Right lobe of liver (tissue), 6 donors: ENCODE measurements at regions not wholly inside any gene's neighbourhood (a gene's known extent, or its start where the extent isn't known, plus 50 kb on each side); places are given as distances from the start of the nearest gene placed in this dataset.

Source experiments
- ATAC-seq, 4 donors: fragments of 200-7000 bp; cut with Tn5 transposase; one replicate each; pipeline ENCODE4 v1.9.1; 2020; ENCODE audit warnings: mild to moderate bottlenecking in 4 of 4, moderate library complexity in 4 of 4
- DNase-seq, 3 donors: peaks; one replicate each; pipeline ENCODE4 v3.0.0-alpha.2; 2020
- H3K27ac ChIP-seq, 3 donors: fragments of 200-600 bp; one replicate each; pipeline ENCODE4 v1.8.0; 2022
- H3K27me3 ChIP-seq, 2 donors: fragments of 200-600 bp; one replicate each; pipeline ENCODE4 v1.8.0; 2022
- H3K36me3 ChIP-seq, 4 donors: fragments of 200-600 bp; sonication (generic) in 1 of 4; one replicate each; pipeline versions ENCODE4 v1.5.1 to v1.8.0; 2017 to 2022; ENCODE audit warnings: control low read depth in 1 of 4
- H3K4me1 ChIP-seq, 4 donors: fragments of 200-600 bp; sonication (generic) in 1 of 4; one replicate each; pipeline versions ENCODE4 v1.5.1 to v1.8.0; 2017 to 2022; ENCODE audit warnings: control low read depth in 1 of 4
- H3K4me3 ChIP-seq, 3 donors: fragments of 200-600 bp; one replicate each; pipeline ENCODE4 v1.8.0; 2022
- H3K9me3 ChIP-seq, 4 donors: fragments of 200-600 bp; sonication (generic) in 1 of 4; one replicate each; pipeline versions ENCODE4 v1.5.1 to v1.8.0; 2017 to 2022; ENCODE audit warnings: control low read depth in 1 of 4
- POLR2A ChIP-seq: fragments of 450-650 bp; IDR thresholded peaks from one replicate; pipeline ENCODE4 v1.6.1; 2017; ENCODE audit warnings: antibody characterized with exemption, mild to moderate bottlenecking
- WGBS: methylation state at CpG from one replicate; pipeline ENCODE4 v1.1.6; 2018; ENCODE audit warnings: low coverage, low lambda C conversion rate; ENCODE audit not compliant: insufficient coverage; ENCODE audit errors: missing lambda C conversion rate; 5-methylcytosine and 5-hydroxymethylcytosine counted together
- intact Hi-C, 2 donors: fragments of 100-400 bp; cut with DNase I; formaldehyde crosslinking; loops; one replicate each; pipeline versions ENCODE4 v1.11.2 to v1.14.1; 2022
- TF ChIP-seq, protein P1 (sequence below), 4 donors: fragments of 200-600 bp in 3 of 4; fragments of 450-650 bp in 1 of 4; IDR thresholded peaks; one replicate each; pipeline versions ENCODE4 v1.5.1 to v1.8.0; 2016 to 2022; ENCODE audit warnings: antibody characterized with exemption in 4 of 4, mild to moderate bottlenecking in 2 of 4
- donor health status: DM: no; HTN: yes; CAD: no.
- donor health status: DM: no; HTN: no; CAD: no.
- donor health status: DM: no; HTN: no; CAD: no.
- donor health status: DM: no; HTN: yes; CAD: no.
- donor health status: DM: no; HTN: yes; CAD: no.

DNA sequence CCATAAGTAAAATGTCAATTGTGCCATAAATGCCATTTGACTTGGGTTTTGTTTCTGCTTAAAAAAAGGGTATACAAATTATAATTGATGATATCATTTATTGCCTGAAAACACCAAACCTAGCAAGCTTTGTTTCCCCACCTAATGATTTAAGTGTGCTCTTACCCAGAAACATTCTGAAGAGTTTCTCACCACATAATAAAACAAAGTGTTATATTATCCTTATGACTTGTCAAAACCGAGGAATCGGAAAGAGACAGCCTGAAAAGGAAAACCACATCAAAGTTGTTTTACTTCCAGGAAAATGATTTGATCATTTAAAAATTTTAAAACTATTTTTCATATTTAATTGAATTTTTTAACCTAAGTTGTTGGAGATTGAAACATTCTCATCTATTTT lies 170.5 kb upstream of the SLC39A10 start:
- 37% methylated on average over 2 of the region's 2 CpGs for whole genome bisulfite sequencing
- ATAC-seq (no peak), DNase-seq (no peak)
- Histone ChIP-seq H3K4me3 (no peak overlapping the region), H3K4me1 (no peaks in the 10 kb centered on the region), H3K27me3 (no peaks in the 10 kb centered on the region), H3K9me3 (no peaks in the 10 kb centered on the region), H3K36me3 (no peaks in the 10 kb centered on the region), H3K27ac (no peak overlapping the region)
- TF ChIP-seq, protein P1, sequence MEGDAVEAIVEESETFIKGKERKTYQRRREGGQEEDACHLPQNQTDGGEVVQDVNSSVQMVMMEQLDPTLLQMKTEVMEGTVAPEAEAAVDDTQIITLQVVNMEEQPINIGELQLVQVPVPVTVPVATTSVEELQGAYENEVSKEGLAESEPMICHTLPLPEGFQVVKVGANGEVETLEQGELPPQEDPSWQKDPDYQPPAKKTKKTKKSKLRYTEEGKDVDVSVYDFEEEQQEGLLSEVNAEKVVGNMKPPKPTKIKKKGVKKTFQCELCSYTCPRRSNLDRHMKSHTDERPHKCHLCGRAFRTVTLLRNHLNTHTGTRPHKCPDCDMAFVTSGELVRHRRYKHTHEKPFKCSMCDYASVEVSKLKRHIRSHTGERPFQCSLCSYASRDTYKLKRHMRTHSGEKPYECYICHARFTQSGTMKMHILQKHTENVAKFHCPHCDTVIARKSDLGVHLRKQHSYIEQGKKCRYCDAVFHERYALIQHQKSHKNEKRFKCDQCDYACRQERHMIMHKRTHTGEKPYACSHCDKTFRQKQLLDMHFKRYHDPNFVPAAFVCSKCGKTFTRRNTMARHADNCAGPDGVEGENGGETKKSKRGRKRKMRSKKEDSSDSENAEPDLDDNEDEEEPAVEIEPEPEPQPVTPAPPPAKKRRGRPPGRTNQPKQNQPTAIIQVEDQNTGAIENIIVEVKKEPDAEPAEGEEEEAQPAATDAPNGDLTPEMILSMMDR (IDR thresholded peaks at IDR 0.05) = no peak
- TF ChIP-seq POLR2A = no peak
- intact Hi-C loops = no loop called here

DNA sequence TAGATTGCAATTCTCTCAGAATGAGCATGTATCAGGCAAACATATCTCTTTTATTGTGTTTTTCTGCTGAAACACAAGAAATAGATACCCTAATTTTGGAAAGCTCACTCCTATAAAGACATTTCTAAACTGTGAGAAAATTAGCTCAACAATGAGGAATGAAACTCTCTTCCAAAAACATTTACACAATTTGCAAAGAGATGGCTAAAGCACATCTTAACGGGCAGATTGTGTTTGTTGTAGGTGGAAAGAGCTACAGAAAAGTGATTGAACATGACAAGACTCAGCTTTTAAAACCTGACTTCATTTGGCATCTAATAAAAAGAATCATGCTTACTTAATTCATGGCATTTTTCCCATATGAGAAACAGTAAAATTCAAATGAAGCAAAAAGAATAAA lies 175.0 kb upstream of the SLC39A10 start:
- Histone ChIP-seq H3K4me3 (no peak overlapping the region), H3K4me1 (no peaks in the 10 kb centered on the region), H3K27me3 (no peaks in the 10 kb centered on the region), H3K27ac (no peak overlapping the region), H3K36me3 (no peaks in the 10 kb centered on the region), H3K9me3 (no peaks in the 10 kb centered on the region)
- intact Hi-C loops = no loop called here
- no peak for DNase-seq
- no peak for TF ChIP-seq POLR2A
- TF ChIP-seq, protein P1 (IDR thresholded peaks at IDR 0.05) = no peak
- WGBS = 31% methylated on average over 1 of the region's 1 CpG
- no peak for ATAC-seq

DNA sequence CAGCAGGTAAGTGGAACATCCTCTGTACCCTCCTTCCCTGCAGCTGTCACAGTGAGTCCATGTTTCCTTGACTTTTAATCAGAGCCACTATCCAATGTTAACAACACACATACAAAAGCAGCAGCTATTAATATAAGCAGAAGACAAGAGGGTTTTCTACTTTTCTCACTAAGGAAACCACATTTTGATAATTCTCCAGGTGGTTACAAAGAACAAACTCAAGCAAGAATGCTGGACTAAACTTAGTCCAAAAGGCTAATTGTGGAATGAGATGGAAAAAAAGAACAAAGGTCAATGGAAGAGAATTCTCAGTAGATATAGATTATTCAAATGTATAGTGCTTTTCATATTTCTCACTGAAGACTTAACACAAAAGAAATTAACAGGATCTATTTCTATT lies 176.9 kb upstream of the SLC39A10 start:
- no peak overlapping the region for H3K27ac ChIP-seq
- intact Hi-C loops = no loop called here
- no peaks in the 10 kb centered on the region for H3K9me3 ChIP-seq
- H3K27me3 ChIP-seq = no peaks in the 10 kb centered on the region
- DNase-seq (no peak), ATAC-seq (no peak)
- H3K36me3 ChIP-seq = no peaks in the 10 kb centered on the region
- TF ChIP-seq, protein P1 (IDR thresholded peaks at IDR 0.05) = no peak
- TF ChIP-seq POLR2A = no peak
- H3K4me1 ChIP-seq = no peaks in the 10 kb centered on the region
- no peak overlapping the region for H3K4me3 ChIP-seq

DNA sequence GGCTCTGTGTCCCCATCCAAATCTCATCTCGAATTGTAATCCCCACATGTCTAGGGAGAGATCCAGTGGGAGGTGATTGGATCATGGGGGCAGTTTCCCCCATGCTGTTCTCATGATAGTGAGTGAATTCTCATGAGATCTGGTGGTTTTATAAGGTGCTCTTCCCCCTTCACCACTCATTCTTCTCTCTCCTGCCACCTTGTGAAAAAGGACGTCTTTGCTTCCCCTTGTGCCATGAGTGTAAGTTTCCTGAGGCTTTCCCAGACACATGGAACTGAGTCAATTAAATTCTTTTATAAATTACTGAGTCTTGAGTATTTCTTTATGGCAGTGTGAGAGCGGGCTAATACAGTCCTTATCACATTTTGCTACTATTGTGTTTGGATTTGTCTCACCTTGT lies 177.6 kb upstream of the SLC39A10 start:
- ATAC-seq = no peak
- TF ChIP-seq, protein P1 (IDR thresholded peaks at IDR 0.05) = no peak
- no peak for TF ChIP-seq POLR2A
- 48% methylated on average over 3 of the region's 3 CpGs for WGBS

GRCh38 chr2:195477996-195478382 lies 179.0 kb upstream of the SLC39A10 start:
- no peak for TF ChIP-seq POLR2A
- TF ChIP-seq, protein P1 (IDR thresholded peaks at IDR 0.05) = no peak
- H3K4me3 ChIP-seq = no peak overlapping the region
- H3K36me3 ChIP-seq = no peaks in the 10 kb centered on the region
- ATAC-seq (no peak), DNase-seq (no peak)
- H3K27ac ChIP-seq = no peak overlapping the region
- no peaks in the 10 kb centered on the region for H3K4me1 ChIP-seq
- H3K27me3 ChIP-seq = no peaks in the 10 kb centered on the region
- intact Hi-C loops = no loop called here
- no peaks in the 10 kb centered on the region for H3K9me3 ChIP-seq

More for the DNA sequence above, 177.6 kb upstream of the SLC39A10 start:
- no peaks in the 10 kb centered on the region for H3K27me3 ChIP-seq
- no peak overlapping the region for H3K4me3 ChIP-seq
- no peak for DNase-seq
- no peaks in the 10 kb centered on the region for H3K9me3 ChIP-seq
- no peaks in the 10 kb centered on the region for H3K36me3 ChIP-seq
- H3K27ac ChIP-seq = no peak overlapping the region
- intact Hi-C loops = no loop called here
- H3K4me1 ChIP-seq = no peaks in the 10 kb centered on the region
